ENCODE measurements at regions not wholly inside any gene's neighbourhood (a gene's known extent, or its start where the extent isn't known, plus 50 kb on each side); places are given as distances from the start of the nearest gene placed in this dataset.
A peak's percentile ranks its signal among the peaks of the same experiment; 100 is the strongest.

DNA sequence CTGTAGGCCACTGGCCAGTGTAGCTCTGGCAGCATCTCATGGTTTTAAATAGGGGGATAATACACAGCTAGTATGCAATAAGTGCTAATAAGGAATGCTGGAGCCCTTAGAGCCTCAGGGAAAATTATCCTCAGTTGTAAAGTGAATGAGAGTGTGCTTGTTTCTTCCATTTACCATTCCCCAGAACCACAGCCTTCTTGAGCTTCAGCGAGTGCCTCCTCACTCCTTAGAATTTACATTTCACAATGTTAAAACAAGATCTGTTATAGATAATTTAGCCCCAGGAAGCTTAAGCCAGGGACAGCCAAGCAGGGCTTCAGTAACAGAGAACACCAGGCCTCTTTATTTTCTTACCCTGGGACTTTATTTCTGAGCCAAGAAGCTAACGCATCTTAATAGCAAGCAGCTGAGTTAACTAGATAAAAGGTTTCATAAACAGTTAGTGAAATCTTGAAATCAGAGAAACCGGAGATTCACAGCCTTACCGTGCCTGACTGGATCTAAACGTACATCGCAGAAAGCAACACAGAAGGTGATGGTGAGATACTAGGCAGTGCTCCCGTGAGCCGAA lies 535.2 kb downstream of the TDRD15 start:
- Histone ChIP-seq H3K56ac (ENCODE audit: extremely low read depth, insufficient read depth, low read length) (no peak overlapping the region), H3K79me1 (ENCODE audit: low read depth in 1 of 2, low read length in 2 of 2) (no peaks in the 10 kb centered on the region), H3K27ac (ENCODE audit: insufficient read depth, low read length) (peak overlapping the region; percentile 71; the same call in 1 of the 2 replicates), H2BK120ac (ENCODE audit: low read depth, low read length) (no peak overlapping the region), H2AK9ac (replicated peaks; ENCODE audit: low read depth, low read length, poor library complexity) (no peak overlapping the region), H4K91ac (ENCODE audit: insufficient read depth, low read depth, low read length) (0 out of 2 replicates have a peak overlapping the region, but pooled peaks have one; percentile 39), H2BK15ac (ENCODE audit: low read depth, low read length) (no peak overlapping the region), H3K4me3 (ENCODE audit: insufficient read depth, low read depth, low read length) (no peak overlapping the region), H2BK5ac (ENCODE audit: low read depth, low read length, poor library complexity, severe bottlenecking) (peak overlapping the region; percentile 68), H3K36me3 (ENCODE audit: control insufficient read depth, insufficient read depth, low read length) (no peaks in the 10 kb centered on the region), H4K5ac (ENCODE audit: low read depth, low read length) (peak overlapping the region; percentile 49), H3K9me3 (ENCODE audit: control insufficient read depth, insufficient read depth, low read length) (no peaks in the 10 kb centered on the region; the same call in 1 of the 2 replicates), H3K4ac (ENCODE audit: low read depth, low read length) (0 out of 2 replicates have a peak overlapping the region, but pooled peaks have one; percentile 3), H3K9me1 (ENCODE audit: insufficient read depth, low read length) (0 out of 2 replicates have a peak, but pooled peaks cover 4% of the 10 kb centered on the region), H3K4me1 (ENCODE audit: control insufficient read depth, insufficient read depth, low read length) (peaks cover 15% of the 10 kb centered on the region), H3K18ac (ENCODE audit: low read depth, low read length) (peak overlapping the region; percentile 71), H2AK5ac (ENCODE audit: low read depth, low read length) (peak overlapping the region; percentile 83; the same call in 1 of the 2 replicates), H3K14ac (replicated peaks; ENCODE audit: low read depth, low read length) (no peak overlapping the region), H3K4me2 (ENCODE audit: low read depth, low read length) (no peak overlapping the region), H2BK20ac (ENCODE audit: low read depth, low read length) (peak overlapping the region; percentile 27), H3K27me3 (ENCODE audit: control insufficient read depth, insufficient read depth, low read length) (no peaks in the 10 kb centered on the region), H2AFZ (replicated peaks; ENCODE audit: low read length, poor library complexity) (no peak overlapping the region), H3K9ac (ENCODE audit: low read depth, low read length) (no peak overlapping the region), H4K20me1 (ENCODE audit: insufficient read depth, low read length) (no peaks in the 10 kb centered on the region), H3K23ac (ENCODE audit: low read depth, low read length) (no peak overlapping the region), H4K8ac (ENCODE audit: low read depth in 2 of 2, low read length in 2 of 2) (peak overlapping the region in 1 of 2 experiments; percentile 49; a peak in 2 of 4 replicates)
- POLR2A ChIA-PET (ENCODE audit: unreplicated experiment): no interaction called here
- no CpG with 5 or more reads among the region's 8 CpGs for WGBS, 2 experiments (ENCODE audit: extremely low coverage in 2 of 2, insufficient read length in 1 of 2)
- intact Hi-C loops (cut with micrococcal nuclease): loop anchor here (10.0 kb wide), 1 partner anchor 176 kb away; no protein-coding TSS in a partner anchor
- no TSS peak for BruUV-seq (replicated peaks)
- CTCF ChIA-PET: interaction anchor here (1.1 kb wide), 1 partner anchor 31 kb away, joined by 3 read pairs; no protein-coding TSS in a partner anchor
- in situ Hi-C loops (cut with MboI; ENCODE audit: low sequenced_read_pairs): no loop called here
- DNase-seq: peak; percentile 34
- dilution Hi-C loops (cut with HindIII; ENCODE audit: low sequenced_read_pairs, unreplicated experiment): no loop called here
- TF ChIP-seq USF2 (IDR thresholded peaks at IDR 0.05; ENCODE audit: low read depth, low read length) (no peak), RCOR1 (IDR thresholded peaks at IDR 0.05; ENCODE audit: insufficient replicate concordance, low read length) (no peak)
- peak; percentile 32 for ATAC-seq (ENCODE audit: low read depth)

Measured in IMR-90 (cell line).